ENCODE measurements at regions not wholly inside any gene's neighbourhood (a gene's known extent, or its start where the extent isn't known, plus 50 kb on each side); places are given as distances from the start of the nearest gene placed in this dataset.

- H3K9me3 ChIP-seq (replicated peaks): no peaks in the 10 kb centered on the region
- no peak for DNase-seq
- no peak overlapping the region for H3K27ac ChIP-seq (replicated peaks)
- no peaks in the 10 kb centered on the region for H3K27me3 ChIP-seq (ENCODE audit: low read depth)
- intact Hi-C loops (cut with micrococcal nuclease): no loop called here
- H3K4me3 ChIP-seq: no peak overlapping the region
- H3K4me1 ChIP-seq: no peaks in the 10 kb centered on the region
- no peak for TF ChIP-seq CTCF (IDR thresholded peaks at IDR 0.05; ENCODE audit: borderline replicate concordance)
- no peaks in the 10 kb centered on the region for H3K36me3 ChIP-seq
Measured at GRCh38 chr13:68644611-68645010, 1414.5 kb upstream of the PCDH9 start.

DNA sequence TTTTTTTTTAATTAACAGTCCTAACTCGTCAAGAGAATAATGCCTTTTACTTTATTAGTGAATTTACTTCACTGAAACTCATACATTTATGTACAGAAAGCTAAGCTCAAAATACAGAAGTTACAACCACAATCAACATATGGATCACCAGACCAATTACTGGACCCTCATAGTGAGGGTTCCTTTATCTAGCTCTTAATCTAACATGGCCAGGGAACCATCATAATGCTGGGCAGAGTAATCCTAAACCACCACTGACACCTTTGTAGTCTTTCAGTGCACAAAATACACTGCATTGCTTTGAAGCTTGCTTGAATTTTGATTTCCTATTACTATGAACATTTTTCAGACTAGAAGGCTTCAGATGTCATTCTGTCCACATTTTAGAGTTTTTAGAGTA is 1406.6 kb upstream of the PCDH9 start:
- H3K4me1 ChIP-seq: no peaks in the 10 kb centered on the region
- no peaks in the 10 kb centered on the region for H3K36me3 ChIP-seq
- H3K9me3 ChIP-seq (replicated peaks): peaks cover 7% of the 10 kb centered on the region
- intact Hi-C loops (cut with micrococcal nuclease): no loop called here
- TF ChIP-seq CTCF (IDR thresholded peaks at IDR 0.05; ENCODE audit: borderline replicate concordance): no peak
- H3K27ac ChIP-seq (replicated peaks): no peak overlapping the region
- no peaks in the 10 kb centered on the region for H3K27me3 ChIP-seq (ENCODE audit: low read depth)
- DNase-seq: no peak
- H3K4me3 ChIP-seq: no peak overlapping the region

GRCh38 chr13:68628994-68629393 is 1398.9 kb upstream of the PCDH9 start:
- Histone ChIP-seq H3K4me3 (no peak overlapping the region), H3K27me3 (ENCODE audit: low read depth) (no peaks in the 10 kb centered on the region), H3K9me3 (replicated peaks) (no peaks in the 10 kb centered on the region), H3K4me1 (no peaks in the 10 kb centered on the region), H3K27ac (replicated peaks) (no peak overlapping the region), H3K36me3 (no peaks in the 10 kb centered on the region)
- no peak for TF ChIP-seq CTCF (IDR thresholded peaks at IDR 0.05; ENCODE audit: borderline replicate concordance)
- intact Hi-C loops (cut with micrococcal nuclease): no loop called here
- DNase-seq: no peak

DNA sequence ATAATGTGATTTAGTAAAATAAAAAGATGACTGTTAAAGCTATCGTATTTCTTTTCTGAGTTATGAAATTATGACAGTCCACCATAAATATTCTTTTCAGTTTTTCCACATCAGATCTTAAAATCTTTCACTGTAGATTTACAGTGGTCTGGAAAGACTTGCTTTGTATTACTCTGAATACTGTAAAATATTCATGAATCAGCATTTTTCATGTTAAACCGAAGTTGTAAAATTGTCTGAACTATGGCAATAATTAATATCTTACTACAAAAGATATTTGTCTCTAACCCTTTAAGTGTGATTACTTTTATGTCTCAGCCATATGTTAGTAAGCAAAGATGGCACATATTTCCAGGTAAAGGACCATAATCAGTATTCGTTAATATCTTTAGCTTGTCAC is 1397.2 kb upstream of the PCDH9 start:
- Histone ChIP-seq H3K4me1 (no peaks in the 10 kb centered on the region), H3K36me3 (no peaks in the 10 kb centered on the region), H3K27ac (replicated peaks) (no peak overlapping the region), H3K4me3 (no peak overlapping the region), H3K9me3 (replicated peaks) (peaks cover 6% of the 10 kb centered on the region), H3K27me3 (ENCODE audit: low read depth) (no peaks in the 10 kb centered on the region)
- intact Hi-C loops (cut with micrococcal nuclease): no loop called here
- DNase-seq: no peak
- TF ChIP-seq CTCF (IDR thresholded peaks at IDR 0.05; ENCODE audit: borderline replicate concordance): no peak

DNA sequence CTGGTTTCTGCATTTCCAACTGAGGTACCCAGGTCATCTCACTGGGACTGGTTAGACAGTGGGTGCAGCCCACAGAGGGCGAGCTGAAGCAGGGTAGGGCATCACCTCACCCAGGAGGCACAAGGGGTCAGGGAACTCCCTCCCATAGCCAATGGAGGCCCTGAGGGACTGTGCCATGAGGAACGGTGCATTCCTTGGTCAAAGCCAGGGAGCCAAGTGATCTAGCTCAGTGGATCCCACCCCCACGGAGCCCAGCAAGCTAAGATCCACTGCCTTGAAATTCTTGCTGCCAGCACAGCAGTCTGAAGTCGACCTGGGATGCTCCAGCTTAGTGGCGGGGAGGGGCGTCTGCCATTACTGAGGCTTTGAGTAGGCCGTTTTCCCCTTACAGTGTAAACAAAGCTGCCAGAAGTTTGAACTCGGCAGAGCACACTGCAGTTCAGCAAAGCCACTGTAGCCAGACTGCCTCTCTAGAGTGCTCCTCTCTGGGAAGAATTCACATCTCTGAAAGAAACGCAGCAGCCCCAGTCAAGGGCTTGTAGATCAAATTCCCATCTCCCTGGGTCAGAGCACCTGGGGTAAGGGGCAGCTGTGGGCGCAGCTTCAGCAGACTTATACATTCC is 1386.6 kb upstream of the PCDH9 start:
- TF ChIP-seq CTCF (IDR thresholded peaks at IDR 0.05; ENCODE audit: borderline replicate concordance): no peak
- Histone ChIP-seq H3K27me3 (ENCODE audit: low read depth) (no peaks in the 10 kb centered on the region), H3K36me3 (no peaks in the 10 kb centered on the region), H3K9me3 (replicated peaks) (peaks cover 34% of the 10 kb centered on the region), H3K27ac (replicated peaks) (no peak overlapping the region), H3K4me3 (no peak overlapping the region), H3K4me1 (no peaks in the 10 kb centered on the region)
- intact Hi-C loops (cut with micrococcal nuclease): no loop called here
- no peak for DNase-seq
